ENCODE measurements at regions not wholly inside any gene's neighbourhood (a gene's known extent, or its start where the extent isn't known, plus 50 kb on each side); places are given as distances from the start of the nearest gene placed in this dataset.

DNA sequence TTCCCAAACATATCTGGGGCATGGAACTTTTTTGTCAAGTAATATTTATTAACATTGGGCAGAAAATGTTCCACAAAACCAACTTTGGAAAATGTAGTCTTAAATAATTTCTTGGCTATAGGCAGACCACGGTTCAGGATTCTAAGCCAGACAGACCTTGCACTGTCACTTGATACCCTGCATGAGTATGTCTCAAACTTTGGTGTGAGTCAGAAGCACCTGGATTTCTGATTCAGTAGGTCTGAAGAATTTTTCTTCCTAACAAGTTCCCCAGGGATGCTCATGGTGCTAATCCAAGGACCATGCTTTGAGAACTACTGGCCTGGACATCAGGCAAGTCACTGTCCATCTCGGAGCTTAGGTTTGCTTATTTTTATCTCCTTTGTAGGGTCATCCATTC is 562.0 kb downstream of the PLPP3 start:
- no peak for DNase-seq (ENCODE audit: low read depth in 1 of 2, low spot score in 1 of 2)

- no peak for DNase-seq (ENCODE audit: low read depth in 1 of 2, low spot score in 1 of 2)
Observed at GRCh38 chr1:56003846-56004245, 575.5 kb downstream of the PLPP3 start.

DNA sequence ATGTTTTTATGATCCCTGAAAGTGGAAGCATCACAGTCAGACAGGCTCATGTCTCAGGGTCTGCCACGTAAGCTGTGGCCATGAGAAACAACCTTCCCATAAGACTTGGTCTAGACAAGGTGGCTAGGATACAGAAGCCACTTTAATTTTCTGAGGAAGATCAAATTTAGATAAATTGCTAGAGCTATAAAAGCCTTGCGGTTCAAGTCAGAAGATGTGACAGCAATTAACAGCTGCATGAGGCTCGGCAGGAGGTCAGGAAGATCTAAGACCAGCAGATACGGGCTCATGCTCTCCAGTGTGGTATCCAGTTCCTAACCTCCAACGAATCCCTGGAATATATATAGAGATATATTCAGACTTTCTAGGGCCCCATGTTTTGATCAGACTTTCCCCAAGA is 577.1 kb downstream of the PLPP3 start:
- DNase-seq (ENCODE audit: low read depth in 1 of 2, low spot score in 1 of 2): no peak

- no peak for DNase-seq (ENCODE audit: low read depth in 1 of 2, low spot score in 1 of 2)
Observed at GRCh38 chr1:56000424-56000823, 578.9 kb downstream of the PLPP3 start.

GRCh38 chr1:55997536-55997935 is 581.8 kb downstream of the PLPP3 start:
- no peak for DNase-seq (ENCODE audit: low read depth in 1 of 2, low spot score in 1 of 2)

DNA sequence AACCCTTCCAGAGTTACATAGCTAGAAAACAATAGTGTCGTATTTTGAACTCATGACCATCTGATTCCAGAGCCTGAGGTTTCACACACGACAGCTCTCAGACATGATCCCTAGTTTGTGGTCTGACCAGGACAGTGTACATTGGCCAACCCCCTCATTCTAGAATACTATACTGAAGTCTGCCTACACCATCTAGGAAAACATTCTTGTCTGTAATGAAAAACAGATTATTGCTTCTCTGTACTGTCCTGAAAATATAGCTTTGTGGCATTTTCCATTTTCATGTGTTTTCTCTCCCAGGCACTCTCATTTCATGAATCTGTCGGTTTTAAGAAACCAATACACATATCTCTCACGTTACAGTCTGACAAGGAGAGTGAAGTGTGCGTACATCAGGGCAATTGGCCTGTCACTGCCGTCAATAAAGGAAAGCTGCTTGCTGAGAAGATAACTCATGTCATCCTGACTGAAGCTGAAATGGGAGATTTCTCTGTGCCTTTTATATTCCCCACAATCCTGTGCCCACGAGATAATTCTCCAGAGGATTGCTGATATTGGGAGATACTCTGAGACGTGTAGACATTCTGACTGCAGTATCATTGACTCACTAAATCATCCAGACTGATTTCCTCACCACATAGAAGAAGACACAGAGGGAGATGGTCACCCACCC is 585.6 kb downstream of the PLPP3 start:
- DNase-seq (ENCODE audit: low read depth in 1 of 2, low spot score in 1 of 2): no peak

- no peak for DNase-seq (ENCODE audit: low read depth in 1 of 2, low spot score in 1 of 2)
Observed at GRCh38 chr1:55990007-55990406, 589.4 kb downstream of the PLPP3 start.

GRCh38 chr1:55988963-55989452 is 590.4 kb downstream of the PLPP3 start:
- no peak for DNase-seq (ENCODE audit: low read depth in 1 of 2, low spot score in 1 of 2)

DNA sequence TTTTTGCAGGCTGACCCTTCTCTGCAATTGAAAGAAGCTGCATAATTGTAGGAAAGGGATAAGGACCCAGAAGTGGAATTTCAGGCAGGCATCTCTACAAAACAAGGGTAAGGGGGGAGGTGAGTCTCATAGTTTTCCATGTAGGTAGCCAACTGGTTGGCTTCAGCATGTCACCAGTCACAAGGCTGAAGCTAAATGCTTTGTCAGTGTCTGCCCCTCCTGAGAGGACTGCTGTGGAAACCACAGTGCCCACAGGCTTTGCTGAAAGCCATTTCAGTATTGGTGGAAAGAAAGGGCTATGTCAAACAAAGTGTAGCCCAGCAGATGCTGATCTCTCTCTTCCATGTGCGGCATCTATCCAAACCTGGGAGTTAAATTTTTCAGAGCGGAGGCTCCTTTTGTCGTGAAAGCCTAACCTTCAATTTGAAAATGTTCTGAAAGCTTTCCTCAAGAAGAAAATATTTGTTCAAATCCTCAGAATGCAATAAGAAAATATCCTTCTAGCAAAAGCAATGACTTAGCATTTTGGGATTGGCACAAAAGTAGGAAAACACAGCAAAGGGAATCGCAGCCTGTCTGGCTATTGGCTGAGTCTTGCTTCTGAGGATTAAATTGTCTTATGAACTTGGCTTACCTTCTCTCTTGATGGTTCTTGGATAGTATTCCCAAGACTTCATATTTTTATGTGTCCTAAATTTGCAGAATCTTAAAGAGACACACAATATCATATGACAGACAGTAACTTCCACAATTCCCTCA is 591.7 kb downstream of the PLPP3 start:
- DNase-seq (ENCODE audit: low read depth in 1 of 2, low spot score in 1 of 2): no peak

DNA sequence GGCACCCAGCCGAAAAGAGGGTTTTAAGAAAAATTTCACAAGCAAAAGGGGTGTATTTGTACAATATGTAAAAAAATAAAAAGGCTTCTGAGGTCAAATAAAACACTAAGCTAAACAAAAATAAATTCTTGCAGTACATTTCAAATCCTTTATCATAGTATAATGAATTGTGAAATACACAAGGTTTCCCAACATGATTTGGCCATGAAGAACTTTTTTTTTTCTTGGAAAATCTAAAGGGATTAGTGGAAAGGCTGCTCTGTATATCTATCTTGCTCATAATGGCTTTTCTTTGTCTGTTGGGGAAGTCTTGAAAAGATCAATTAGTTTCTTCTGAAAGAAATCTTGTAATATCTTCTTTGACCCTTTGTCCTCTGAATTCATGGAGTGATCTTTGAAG is 593.4 kb downstream of the PLPP3 start:
- no peak for DNase-seq (ENCODE audit: low read depth in 1 of 2, low spot score in 1 of 2)

DNA sequence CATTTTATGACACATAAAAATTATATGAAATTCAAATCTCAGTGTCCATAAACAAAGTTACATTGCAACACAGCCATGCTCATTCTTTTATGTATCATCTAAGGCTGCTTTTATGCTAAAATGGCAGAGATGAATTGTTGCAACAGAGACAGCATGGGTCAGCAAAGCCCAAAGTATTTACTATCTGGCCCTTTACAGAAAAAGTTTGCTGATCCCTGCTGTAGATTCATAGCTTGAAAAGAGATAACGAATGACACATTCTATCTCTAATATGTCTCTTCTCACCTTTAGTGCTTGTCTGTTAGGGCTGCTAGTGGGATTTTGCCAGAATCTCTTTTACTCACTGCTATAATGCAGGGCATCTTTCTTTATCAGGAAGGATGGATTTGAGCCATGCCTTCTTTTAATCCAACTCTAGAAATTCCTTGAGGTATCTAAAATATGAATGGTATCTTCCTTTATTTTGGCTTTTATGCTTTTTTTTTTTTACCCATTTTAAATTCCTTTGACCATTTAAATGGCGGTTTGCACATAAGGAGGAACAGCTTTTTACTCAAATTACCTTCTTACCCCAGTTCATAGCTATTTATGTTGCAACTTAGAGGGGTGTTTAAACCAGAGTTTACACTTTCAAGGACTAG is 598.2 kb downstream of the PLPP3 start:
- no peak for DNase-seq (ENCODE audit: low read depth in 1 of 2, low spot score in 1 of 2)

DNA sequence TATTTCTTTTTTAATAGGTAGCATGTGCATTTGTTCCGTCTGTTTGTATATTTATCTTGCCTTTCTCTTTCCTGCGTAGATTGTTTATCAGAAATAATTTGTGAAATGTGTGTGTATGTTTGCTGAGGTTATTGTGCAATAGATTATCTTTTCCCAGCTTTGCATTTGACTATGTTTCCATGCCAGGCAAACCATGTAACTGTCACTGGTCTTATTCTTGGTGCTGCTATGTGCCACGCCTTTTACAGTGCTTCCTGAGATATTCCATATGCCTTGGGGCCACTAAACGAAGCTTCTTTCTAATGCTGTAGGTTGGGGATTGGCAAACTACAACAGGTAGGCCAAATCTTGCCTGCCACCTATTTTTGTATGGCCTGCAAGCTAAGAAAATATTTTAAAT is 598.8 kb downstream of the PLPP3 start:
- DNase-seq (ENCODE audit: low read depth in 1 of 2, low spot score in 1 of 2): no peak

GRCh38 chr1:55974714-55975441 is 604.5 kb downstream of the PLPP3 start:
- no peak for DNase-seq (ENCODE audit: low read depth in 1 of 2, low spot score in 1 of 2)

GRCh38 chr1:55970526-55971110 is 608.7 kb downstream of the PLPP3 start:
- no peak for DNase-seq (ENCODE audit: low read depth in 1 of 2, low spot score in 1 of 2)

DNA sequence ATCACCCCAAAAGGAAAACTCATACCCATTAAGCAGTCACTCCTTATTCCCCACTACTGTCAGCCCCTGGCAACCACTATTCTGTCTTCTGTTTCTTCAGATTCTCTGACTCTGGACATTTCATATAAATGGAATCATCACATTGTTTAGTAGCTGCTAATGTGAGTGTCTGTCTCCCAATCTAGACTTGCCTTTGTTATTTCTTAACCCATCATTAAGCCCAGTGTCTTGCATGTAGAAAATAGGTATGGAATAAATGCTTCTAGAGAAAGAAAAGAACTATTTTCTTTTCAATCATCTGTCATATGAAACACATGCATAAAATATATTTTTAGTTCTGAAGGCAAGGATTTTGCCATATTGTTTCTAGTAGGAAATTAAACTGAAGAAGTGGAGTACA is 610.0 kb downstream of the PLPP3 start:
- DNase-seq (ENCODE audit: low read depth in 1 of 2, low spot score in 1 of 2): no peak

GRCh38 chr1:55968661-55969060 is 610.7 kb downstream of the PLPP3 start:
- no peak for DNase-seq (ENCODE audit: low read depth in 1 of 2, low spot score in 1 of 2)

DNA sequence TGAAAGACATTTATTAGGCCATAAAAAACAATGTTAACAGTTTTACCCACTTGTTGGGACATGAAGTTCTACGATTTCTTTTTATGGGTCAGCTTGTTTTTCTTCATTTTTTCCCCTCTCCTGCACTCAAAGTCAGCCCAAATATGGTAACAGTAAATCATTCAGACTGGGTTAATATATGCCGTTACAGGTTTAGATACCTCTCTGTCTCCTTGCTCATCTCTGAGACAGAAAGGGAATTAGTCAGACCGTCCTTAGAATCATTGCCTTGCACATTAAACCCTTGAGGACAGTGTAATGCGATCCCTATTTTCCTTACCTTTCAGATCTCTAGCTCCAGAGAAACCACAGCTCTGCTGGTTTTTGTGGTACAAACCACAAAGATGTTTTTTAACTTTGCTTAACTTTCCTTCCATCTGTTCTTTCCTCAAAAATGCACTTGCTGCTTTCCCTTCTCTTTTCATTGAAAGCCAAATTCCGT is 613.3 kb downstream of the PLPP3 start:
- no peak for DNase-seq (ENCODE audit: low read depth in 1 of 2, low spot score in 1 of 2)

DNA sequence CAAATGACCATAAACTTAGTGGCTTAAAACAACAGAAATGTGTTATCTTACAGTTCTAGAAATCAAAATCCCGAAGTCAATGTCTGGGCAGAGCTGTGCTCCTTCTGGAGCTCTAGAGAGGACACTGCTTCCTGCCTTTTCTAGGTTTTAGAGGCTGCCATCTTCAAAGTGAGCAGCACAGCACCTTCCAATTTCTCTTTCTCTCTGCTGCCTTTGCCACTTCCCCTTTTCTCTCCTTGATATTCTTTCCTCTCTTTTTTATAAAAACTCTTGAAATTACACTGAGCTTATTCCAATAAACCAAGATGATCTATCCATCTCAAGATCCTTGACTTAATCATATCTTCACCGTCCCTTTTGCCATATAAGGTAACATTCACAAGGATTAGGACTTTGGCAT is 616.9 kb downstream of the PLPP3 start:
- no peak for DNase-seq (ENCODE audit: low read depth in 1 of 2, low spot score in 1 of 2)

DNA sequence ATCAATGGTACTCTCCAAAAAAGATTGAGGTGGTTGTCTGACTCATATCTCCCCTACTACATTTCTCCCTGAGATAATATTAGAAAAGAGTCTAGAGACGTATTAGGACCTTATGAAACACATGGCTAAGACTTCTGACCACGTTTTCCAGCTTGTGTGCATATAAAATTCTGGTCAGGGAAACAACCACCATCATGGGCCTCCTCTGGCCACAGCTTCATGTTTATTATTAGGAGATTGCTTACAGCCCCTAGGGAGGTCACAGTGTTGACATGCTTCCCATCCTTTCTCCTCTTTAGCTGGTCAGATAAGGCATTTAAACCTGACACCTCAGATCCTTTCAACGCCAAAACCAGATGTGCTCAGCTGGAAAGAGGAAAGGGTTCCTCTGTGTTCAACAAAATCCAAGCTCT is 620.2 kb downstream of the PLPP3 start:
- DNase-seq (ENCODE audit: low read depth in 1 of 2, low spot score in 1 of 2): no peak

DNA sequence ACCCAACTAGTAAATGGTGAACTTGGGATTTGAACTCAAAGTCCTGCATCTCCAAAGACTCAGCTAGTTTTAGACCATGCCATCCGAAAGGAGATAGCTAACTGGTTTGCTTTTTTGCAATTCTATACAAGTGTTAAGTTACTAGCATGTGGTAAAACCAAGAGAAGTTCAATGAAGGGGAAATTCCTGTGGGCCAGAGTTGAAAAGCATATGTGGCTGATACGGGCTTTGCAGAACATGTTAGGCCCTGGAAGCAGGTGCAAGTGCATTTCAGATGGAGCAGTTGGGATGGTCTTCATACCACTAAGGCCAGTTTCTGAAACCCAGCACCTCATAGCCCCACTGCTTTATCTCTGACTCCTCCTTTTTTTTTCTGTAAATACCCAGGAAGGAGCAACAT is 620.9 kb downstream of the PLPP3 start:
- DNase-seq (ENCODE audit: low read depth in 1 of 2, low spot score in 1 of 2): no peak

- no peak for DNase-seq (ENCODE audit: low read depth in 1 of 2, low spot score in 1 of 2)
Observed at GRCh38 chr1:55957276-55957675, 622.1 kb downstream of the PLPP3 start.
